Naive B cell (primary cell): ENCODE measurements at regions not wholly inside any gene's neighbourhood (a gene's known extent, or its start where the extent isn't known, plus 50 kb on each side); places are given as distances from the start of the nearest gene placed in this dataset.

Source experiments
- ATAC-seq, 2 donors: fragments of 150-1000 bp; cut with Tn5 transposase; 2 replicates each; pipeline ENCODE4 v1.10.0; 2021; ENCODE audit warnings: low read depth in 2 of 2, mild to moderate bottlenecking in 2 of 2, moderate library complexity in 2 of 2
- DNase-seq: peaks from one replicate; pipeline ENCODE4 v3.0.0; 2022
- H3K27ac Mint-ChIP-seq, 6 donors: one replicate each; pipeline ENCODE4 v1.8.0; 2020 to 2022; ENCODE audit warnings: mild to moderate bottlenecking in 6 of 6, mixed read lengths in 6 of 6, moderate library complexity in 5 of 6, inconsistent platforms in 2 of 6
- H3K27me3 Mint-ChIP-seq, 3 donors: one replicate each; pipeline ENCODE4 v1.8.0; 2021 to 2022; ENCODE audit warnings: mixed read lengths in 3 of 3, mild to moderate bottlenecking in 1 of 3
- H3K36me3 Mint-ChIP-seq, 2 donors: one replicate each; pipeline ENCODE4 v1.8.0; 2020 to 2022; ENCODE audit warnings: mixed read lengths in 2 of 2, inconsistent platforms in 1 of 2, mild to moderate bottlenecking in 1 of 2
- H3K4me1 Mint-ChIP-seq, 3 donors: one replicate each; pipeline ENCODE4 v1.8.0; 2020 to 2022; ENCODE audit warnings: mixed read lengths in 3 of 3, inconsistent platforms in 1 of 3, mild to moderate bottlenecking in 1 of 3, moderate library complexity in 1 of 3
- H3K4me3 Mint-ChIP-seq, 8 donors: one replicate each; pipeline ENCODE4 v1.8.0; 2020 to 2022; ENCODE audit warnings: mild to moderate bottlenecking in 8 of 8, mixed read lengths in 8 of 8, moderate library complexity in 8 of 8, inconsistent platforms in 2 of 8
- H3K9me3 Mint-ChIP-seq, 7 donors: one replicate each; pipeline ENCODE4 v1.8.0; 2020 to 2022; ENCODE audit warnings: mixed read lengths in 7 of 7, mild to moderate bottlenecking in 5 of 7, inconsistent platforms in 2 of 7, moderate library complexity in 1 of 7

DNA sequence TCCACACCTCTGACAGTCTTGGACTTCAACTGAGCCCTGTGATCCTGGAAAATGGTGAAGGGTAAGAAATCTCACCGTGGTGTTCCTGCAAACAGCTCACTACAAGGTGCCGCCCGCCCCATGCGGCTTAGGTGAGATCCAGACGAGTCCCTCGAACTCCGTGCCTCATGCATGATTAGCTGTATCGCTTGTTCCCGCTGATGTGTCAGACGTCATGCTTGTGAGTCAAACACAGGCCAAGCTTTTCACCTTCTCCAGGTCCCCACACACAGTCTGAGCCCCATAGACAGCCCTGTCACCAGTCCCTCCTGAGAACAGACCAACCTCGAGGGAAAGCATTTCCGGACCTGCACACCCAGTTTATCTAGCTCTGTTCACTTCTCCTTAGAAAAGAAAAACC lies 740.5 kb downstream of the GALR1 start:
- Mint-ChIP-seq H3K4me3 (no peak overlapping the region), H3K27ac (no peak overlapping the region), H3K36me3 (peaks cover 0 to 5% of the 10 kb centered on the region in 2 donors), H3K9me3 (peaks cover 2 to 14% (median 6%) of the 10 kb centered on the region in 7 donors), H3K27me3 (peaks cover 0 to 4% (median 0%) of the 10 kb centered on the region in 3 donors), H3K4me1 (no peaks in the 10 kb centered on the region)
- no peak for ATAC-seq
- no peak for DNase-seq

DNA sequence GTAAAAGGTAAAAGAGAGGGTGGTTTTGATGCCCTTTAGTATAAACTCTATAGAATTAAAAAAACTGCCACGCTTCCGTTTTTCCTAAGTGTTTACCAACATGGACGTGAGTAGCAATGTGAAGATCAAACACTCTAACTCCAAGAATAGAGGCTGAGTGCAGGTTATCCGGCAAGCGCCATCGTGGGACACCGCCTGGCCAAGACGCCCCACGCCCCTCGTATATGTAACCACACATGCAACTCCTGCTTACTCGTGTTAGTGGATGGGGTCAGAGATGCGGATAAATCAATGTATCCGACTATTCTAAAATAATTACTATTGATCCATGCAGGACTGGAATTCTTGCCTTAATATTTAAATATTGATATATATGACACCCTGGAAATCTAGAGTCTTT lies 741.3 kb downstream of the GALR1 start:
- H3K27ac Mint-ChIP-seq = no peak overlapping the region
- H3K9me3 Mint-ChIP-seq = peaks cover 2 to 14% (median 6%) of the 10 kb centered on the region in 7 donors
- no peak for DNase-seq
- ATAC-seq = no peak
- no peaks in the 10 kb centered on the region for H3K4me1 Mint-ChIP-seq
- H3K4me3 Mint-ChIP-seq = no peak overlapping the region
- H3K36me3 Mint-ChIP-seq = peaks cover 0 to 5% of the 10 kb centered on the region in 2 donors
- H3K27me3 Mint-ChIP-seq = peaks cover 0 to 4% (median 0%) of the 10 kb centered on the region in 3 donors

DNA sequence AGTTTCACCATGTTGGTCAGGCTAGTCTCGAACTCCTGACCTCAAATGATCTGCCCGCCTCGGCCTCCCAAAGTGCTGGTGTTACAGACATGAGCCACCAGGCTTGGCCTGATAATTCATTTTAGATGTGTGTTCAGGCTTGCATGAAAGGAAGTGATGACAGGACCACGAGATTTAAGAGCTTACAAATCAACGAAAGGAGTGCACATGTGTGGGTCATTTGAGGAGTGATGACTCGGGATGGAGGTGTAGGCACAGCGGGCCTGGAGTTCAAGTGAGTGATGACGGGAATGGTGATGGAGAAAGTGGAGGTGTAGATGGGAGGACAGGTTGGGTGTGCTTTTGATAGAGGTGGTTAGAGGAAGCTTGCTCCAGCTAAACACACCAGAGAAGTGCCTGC lies 742.4 kb downstream of the GALR1 start:
- peaks cover 0 to 5% of the 10 kb centered on the region in 2 donors for H3K36me3 Mint-ChIP-seq
- ATAC-seq = no peak

DNA sequence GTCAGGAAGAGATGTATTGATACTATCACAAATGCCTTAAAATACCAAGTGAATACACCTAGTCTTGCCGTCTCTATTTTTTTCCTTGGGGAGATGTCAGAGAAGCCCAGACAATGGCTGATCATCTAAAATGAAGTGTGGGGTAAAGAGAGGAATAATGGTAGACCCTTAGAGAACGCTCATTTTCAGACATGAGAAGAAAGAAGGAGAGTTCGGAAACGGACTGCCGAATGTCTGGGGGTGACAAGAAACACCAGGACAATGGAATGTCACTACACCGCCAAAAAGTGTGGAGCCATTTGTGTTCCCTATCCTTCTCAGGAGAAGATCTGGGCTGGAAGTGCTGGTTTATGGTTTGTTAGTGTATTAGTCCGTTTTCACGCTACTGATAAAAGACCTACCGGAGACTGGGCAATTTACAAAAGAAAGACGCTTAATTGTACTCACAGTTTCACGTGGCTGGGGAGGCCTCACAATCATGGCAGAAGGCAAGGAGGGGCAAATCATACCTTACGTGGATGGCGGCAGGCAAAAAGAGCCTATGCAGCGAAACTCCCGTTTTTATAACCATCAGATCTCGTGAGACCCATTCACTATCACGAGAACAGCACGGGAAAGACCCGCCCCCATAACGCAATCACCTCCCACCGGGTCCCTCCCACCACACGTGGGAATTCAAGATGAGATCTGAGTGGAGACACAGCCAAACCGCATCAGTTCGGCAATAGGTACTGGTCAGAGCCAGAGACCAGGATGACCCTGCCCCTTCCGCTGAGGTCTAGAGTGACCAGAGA lies 743.7 kb downstream of the GALR1 start:
- H3K9me3 Mint-ChIP-seq = peaks cover 2 to 11% (median 4%) of the 10 kb centered on the region in 7 donors
- peaks cover 0 to 4% (median 0%) of the 10 kb centered on the region in 3 donors for H3K27me3 Mint-ChIP-seq
- peaks cover 0 to 5% of the 10 kb centered on the region in 2 donors for H3K36me3 Mint-ChIP-seq
- H3K4me3 Mint-ChIP-seq = peak overlapping the region in 1 of 8 donors; percentile 3
- no peak for DNase-seq
- no peaks in the 10 kb centered on the region for H3K4me1 Mint-ChIP-seq
- no peak for ATAC-seq
- no peak overlapping the region for H3K27ac Mint-ChIP-seq

More for the DNA sequence above, 742.4 kb downstream of the GALR1 start:
- Mint-ChIP-seq H3K9me3 (peaks cover 2 to 14% (median 6%) of the 10 kb centered on the region in 7 donors), H3K27me3 (peaks cover 0 to 4% (median 0%) of the 10 kb centered on the region in 3 donors), H3K27ac (no peak overlapping the region), H3K4me3 (no peak overlapping the region), H3K4me1 (no peaks in the 10 kb centered on the region)
- no peak for DNase-seq

DNA sequence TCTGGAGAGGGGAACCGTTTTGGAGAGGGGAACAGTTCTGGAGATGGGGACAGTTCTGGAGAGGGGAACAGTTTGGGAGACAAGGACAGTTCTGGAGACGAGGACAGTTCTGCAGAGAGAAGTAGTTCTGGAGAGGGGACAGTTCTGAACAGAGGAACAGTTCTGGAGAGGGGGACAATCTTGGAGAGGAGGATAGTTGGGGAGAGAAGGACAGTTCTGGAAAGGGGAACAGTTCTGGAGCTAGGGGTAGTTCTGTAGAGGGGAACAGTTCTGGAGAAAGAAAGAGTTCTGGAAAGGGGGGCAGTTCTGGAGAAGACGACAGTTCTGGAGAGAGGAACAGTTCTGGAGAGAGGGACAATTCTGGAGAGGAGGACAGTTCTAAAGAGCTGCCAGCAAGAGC lies 745.9 kb downstream of the GALR1 start:
- Mint-ChIP-seq H3K36me3 (peaks cover 0 to 5% of the 10 kb centered on the region in 2 donors), H3K27me3 (no peaks in the 10 kb centered on the region), H3K4me1 (no peaks in the 10 kb centered on the region), H3K9me3 (peaks cover 4 to 24% (median 9%) of the 10 kb centered on the region in 7 donors), H3K27ac (no peak overlapping the region), H3K4me3 (no peak overlapping the region)
- no peak for DNase-seq
- ATAC-seq = no peak

DNA sequence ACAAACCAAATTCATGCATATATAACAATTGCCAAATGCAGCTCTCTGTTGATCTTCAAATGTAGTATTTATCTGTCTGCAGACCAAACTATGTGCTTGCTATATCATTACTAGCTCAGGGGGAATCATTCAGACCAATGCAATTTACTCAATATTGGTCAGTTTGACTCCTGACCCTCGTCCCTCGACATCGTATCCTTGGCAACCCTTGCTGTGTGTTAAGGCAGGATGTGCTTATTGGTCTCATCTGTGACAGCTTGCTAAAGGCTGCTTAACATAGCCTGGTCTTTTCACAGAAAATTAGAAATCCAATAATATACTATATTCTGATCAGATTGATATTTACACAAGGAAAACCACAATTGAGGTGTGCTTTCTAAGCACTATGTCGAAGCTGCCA lies 747.1 kb downstream of the GALR1 start:
- Mint-ChIP-seq H3K4me1 (no peaks in the 10 kb centered on the region), H3K9me3 (peaks cover 8 to 36% (median 11%) of the 10 kb centered on the region in 7 donors), H3K36me3 (peaks cover 0 to 5% of the 10 kb centered on the region in 2 donors), H3K4me3 (no peak overlapping the region), H3K27ac (no peak overlapping the region), H3K27me3 (no peaks in the 10 kb centered on the region)
- DNase-seq (no peak), ATAC-seq (no peak)

DNA sequence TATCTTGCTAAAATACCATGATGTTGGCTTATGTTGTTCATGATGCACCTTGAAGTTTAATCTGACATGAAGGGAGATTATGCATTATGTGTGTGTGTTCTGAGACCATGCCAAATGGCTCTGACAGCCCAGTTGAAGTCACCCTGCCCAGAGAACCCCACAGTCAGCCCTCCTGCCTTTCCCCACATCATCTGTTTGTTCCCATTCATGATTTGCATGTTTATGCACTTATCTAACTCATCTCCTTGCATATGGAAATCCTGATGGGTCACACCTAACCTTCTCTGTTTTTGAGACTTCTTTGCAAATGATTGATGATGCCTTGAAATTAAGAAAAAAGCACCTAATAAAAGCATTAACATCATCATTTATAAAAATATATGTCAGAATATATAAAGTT lies 752.2 kb downstream of the GALR1 start:
- no peaks in the 10 kb centered on the region for H3K36me3 Mint-ChIP-seq
- DNase-seq (no peak), ATAC-seq (no peak)
- no peak overlapping the region for H3K4me3 Mint-ChIP-seq
- peaks cover 0 to 15% (median 2%) of the 10 kb centered on the region in 3 donors for H3K27me3 Mint-ChIP-seq
- H3K4me1 Mint-ChIP-seq = no peaks in the 10 kb centered on the region
- H3K27ac Mint-ChIP-seq = no peak overlapping the region
- H3K9me3 Mint-ChIP-seq = peaks cover 4 to 32% (median 14%) of the 10 kb centered on the region in 7 donors

DNA sequence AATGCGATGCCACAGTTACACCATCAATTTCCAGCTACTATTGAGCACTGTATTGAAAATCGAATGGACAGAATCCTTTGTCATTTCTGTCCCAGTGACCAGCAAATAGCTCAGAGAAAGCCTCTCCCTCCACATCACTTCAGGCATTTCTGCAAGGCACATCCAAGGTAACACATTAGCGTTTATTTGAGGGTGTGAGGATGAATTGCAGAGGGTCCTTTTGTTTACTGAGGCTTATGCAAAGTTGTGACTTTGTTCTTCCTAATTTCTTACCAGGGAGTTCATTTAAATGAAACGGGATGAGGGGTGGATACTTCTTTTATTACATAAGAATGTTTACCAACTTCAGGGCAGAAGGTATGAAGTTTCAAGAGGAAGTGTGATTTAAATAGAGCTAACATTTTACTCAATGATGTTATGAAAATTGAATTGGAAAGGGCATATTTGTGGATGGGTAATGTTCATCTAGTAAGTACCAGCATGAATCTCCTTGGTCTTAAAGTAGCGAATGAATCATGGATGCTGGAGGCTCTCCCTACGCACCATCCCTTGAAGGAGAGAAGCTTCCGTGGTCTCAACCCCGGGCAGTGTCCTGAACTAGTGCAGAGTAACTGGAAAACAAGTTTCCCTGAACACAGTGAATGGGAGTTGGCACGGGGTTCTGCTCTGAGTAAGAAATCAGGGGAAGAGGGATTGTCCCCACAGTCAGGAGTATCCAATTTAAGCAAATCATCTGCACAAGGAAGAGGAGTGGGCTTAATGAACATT lies 756.5 kb downstream of the GALR1 start:
- DNase-seq = no peak
- Mint-ChIP-seq H3K4me1 (no peaks in the 10 kb centered on the region), H3K4me3 (no peak overlapping the region), H3K36me3 (no peaks in the 10 kb centered on the region), H3K27me3 (peaks cover 0 to 17% (median 8%) of the 10 kb centered on the region in 3 donors), H3K9me3 (peaks cover 6 to 27% (median 11%) of the 10 kb centered on the region in 7 donors), H3K27ac (no peak overlapping the region)
- ATAC-seq = no peak

DNA sequence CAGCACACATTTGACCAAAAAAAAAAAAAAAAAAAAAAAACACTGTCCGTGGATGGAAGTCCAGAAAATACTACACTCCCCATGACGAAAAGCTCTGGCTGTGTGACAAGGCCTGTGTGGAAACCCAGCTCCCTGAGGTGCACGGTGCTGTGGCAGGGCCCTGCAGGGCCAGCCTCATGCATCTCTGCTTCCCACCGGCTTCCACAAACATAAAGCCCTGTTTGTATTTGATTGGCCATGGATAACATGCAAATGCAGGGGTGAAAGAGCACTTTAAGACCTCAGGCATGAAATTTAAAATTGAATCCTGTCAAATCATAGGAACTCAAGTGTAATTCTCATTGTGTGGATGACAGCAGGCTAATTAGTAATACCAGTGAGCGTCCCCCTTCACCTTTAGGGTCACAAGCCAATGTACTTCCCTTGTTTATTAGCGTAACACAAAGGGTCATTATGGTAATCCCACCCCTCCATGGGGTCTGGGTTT lies 757.2 kb downstream of the GALR1 start:
- no peak overlapping the region for H3K4me3 Mint-ChIP-seq
- no peaks in the 10 kb centered on the region for H3K4me1 Mint-ChIP-seq
- DNase-seq = no peak
- no peaks in the 10 kb centered on the region for H3K36me3 Mint-ChIP-seq
- no peak for ATAC-seq
- H3K27ac Mint-ChIP-seq = no peak overlapping the region
- peaks cover 2 to 21% (median 8%) of the 10 kb centered on the region in 7 donors for H3K9me3 Mint-ChIP-seq
- peaks cover 0 to 17% (median 8%) of the 10 kb centered on the region in 3 donors for H3K27me3 Mint-ChIP-seq

DNA sequence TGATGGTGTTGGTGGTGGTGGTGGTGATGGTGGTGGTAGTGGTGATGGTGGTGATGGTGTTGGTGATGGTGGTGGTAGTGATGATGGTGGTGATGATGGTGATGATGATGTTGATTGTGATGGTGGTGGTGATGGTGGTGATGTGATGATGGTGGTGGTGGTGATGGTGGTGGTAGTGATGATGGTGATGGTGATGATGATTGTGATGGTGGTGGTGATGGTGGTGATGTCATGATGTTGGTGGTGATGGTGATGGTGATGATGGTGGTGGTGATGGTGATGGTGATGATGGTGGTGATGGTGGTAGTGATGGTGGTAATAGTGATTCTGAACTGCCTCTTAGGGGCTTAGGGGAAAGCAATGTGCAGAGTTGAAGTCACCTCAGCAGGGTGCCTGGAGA lies 760.7 kb downstream of the GALR1 start:
- H3K36me3 Mint-ChIP-seq = no peaks in the 10 kb centered on the region
- no peaks in the 10 kb centered on the region for H3K4me1 Mint-ChIP-seq
- no peak for DNase-seq
- H3K27ac Mint-ChIP-seq = peak overlapping the region in 1 of 6 donors; percentile 22
- H3K9me3 Mint-ChIP-seq = peaks cover 0 to 20% (median 7%) of the 10 kb centered on the region in 7 donors
- peaks cover 0 to 12% (median 11%) of the 10 kb centered on the region in 3 donors for H3K27me3 Mint-ChIP-seq
- ATAC-seq = no peak
- no peak overlapping the region for H3K4me3 Mint-ChIP-seq

DNA sequence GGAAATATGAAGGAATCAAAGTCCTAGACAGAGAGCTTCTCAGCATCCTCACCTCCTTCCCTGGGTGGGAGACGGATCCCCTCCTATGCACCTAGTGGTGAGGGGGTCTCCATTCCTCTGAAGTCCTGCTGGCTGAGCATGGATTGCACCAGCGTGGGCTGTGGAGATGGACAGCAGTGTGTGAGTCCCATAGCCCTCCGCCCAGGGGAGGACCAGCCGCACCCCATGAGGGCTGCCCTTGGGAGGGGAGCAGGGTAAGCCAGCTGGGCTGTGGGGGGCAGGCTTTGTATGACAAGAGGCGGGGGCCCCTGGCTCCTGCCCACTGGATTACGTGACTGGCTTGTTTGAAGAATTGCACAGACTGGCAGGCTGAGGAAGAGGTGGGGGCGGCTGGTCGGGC lies 768.2 kb downstream of the GALR1 start:
- DNase-seq = no peak
- peaks cover 0 to 1% (median 0%) of the 10 kb centered on the region in 3 donors for H3K27me3 Mint-ChIP-seq
- H3K9me3 Mint-ChIP-seq = no peaks in the 10 kb centered on the region
- no peaks in the 10 kb centered on the region for H3K4me1 Mint-ChIP-seq
- ATAC-seq = no peak
- no peak overlapping the region for H3K27ac Mint-ChIP-seq
- no peak overlapping the region for H3K4me3 Mint-ChIP-seq
- no peaks in the 10 kb centered on the region for H3K36me3 Mint-ChIP-seq

DNA sequence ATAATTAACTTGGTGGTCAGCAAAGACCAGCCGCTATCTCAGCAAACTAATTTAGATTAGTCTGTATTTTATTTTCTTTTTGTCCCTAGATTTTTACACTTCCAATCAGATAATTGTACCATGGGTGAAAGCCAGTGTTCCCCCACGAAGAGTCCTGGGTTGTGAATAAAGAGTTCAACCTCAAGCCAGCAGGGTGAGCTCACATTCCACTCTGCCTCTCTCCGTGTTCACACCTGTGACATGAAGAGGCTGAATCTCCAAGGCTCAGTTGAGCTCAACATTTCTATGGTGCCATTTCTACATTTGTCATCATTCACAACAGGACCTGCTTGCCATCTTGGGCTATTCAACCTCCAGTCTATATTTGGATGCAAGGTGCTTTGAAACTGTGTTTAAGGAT lies 771.5 kb downstream of the GALR1 start:
- no peak overlapping the region for H3K27ac Mint-ChIP-seq
- ATAC-seq (no peak), DNase-seq (no peak)
- H3K27me3 Mint-ChIP-seq = no peaks in the 10 kb centered on the region
- H3K4me1 Mint-ChIP-seq = no peaks in the 10 kb centered on the region
- peaks cover 0 to 5% (median 0%) of the 10 kb centered on the region in 7 donors for H3K9me3 Mint-ChIP-seq
- H3K4me3 Mint-ChIP-seq = no peak overlapping the region
- H3K36me3 Mint-ChIP-seq = no peaks in the 10 kb centered on the region

DNA sequence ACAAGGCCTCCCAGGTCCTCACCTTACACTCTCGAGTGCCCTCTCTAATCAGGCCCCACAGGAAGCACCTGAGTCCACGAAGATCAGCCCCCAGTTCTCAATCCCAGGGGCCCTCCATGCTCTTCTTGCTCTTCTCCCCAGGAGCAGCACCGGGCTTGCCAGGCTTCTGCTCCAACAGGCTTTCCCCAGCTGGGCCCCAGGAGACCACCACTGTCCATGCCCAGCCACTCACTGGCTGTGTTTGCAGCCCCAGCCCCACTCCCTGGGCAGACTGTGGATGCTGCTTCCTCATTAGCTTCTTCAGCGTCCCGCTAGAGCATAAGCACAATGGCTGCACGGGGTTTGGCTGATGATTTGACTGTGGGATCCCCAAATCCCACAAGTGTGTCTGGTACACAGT lies 781.9 kb downstream of the GALR1 start:
- Mint-ChIP-seq H3K27me3 (peaks cover 0 to 4% (median 4%) of the 10 kb centered on the region in 3 donors), H3K36me3 (no peaks in the 10 kb centered on the region), H3K27ac (no peak overlapping the region), H3K4me3 (no peak overlapping the region), H3K4me1 (no peaks in the 10 kb centered on the region), H3K9me3 (peaks cover 0 to 3% (median 0%) of the 10 kb centered on the region in 7 donors)
- no peak for ATAC-seq
- no peak for DNase-seq
